ENCODE measurements at regions not wholly inside any gene's neighbourhood (a gene's known extent, or its start where the extent isn't known, plus 50 kb on each side); places are given as distances from the start of the nearest gene placed in this dataset.

- no TSS peak for BruUV-seq (replicated peaks)
- no peaks in the 10 kb centered on the region; the same call in 1 of the 2 replicates for H3K27me3 ChIP-seq (ENCODE audit: control insufficient read depth, insufficient read depth, low read length)
Measured at GRCh38 chr16:82322177-82322576, 152.2 kb upstream of the MPHOSPH6 start.

GRCh38 chr16:82319038-82319437 is 149.0 kb upstream of the MPHOSPH6 start:
- in situ Hi-C loops (cut with HindIII; ENCODE audit: low pct_unique_long_range_greater_than_20kb, low sequenced_read_pairs): no loop called here
- no TSS peak for BruUV-seq (replicated peaks)
- TF ChIP-seq POLR2AphosphoS5 (IDR thresholded peaks at IDR 0.05; ENCODE audit: low read depth, low read length) (no peak), SIN3A (IDR thresholded peaks at IDR 0.05; ENCODE audit: borderline replicate concordance, insufficient read depth, low read depth, low read length) (no peak), REST (IDR thresholded peaks at IDR 0.05; ENCODE audit: insufficient read depth in 1 of 2, low read depth in 2 of 2, low read length in 1 of 2) (no peak)
- ATAC-seq (no peak), DNase-seq (ENCODE audit: low read depth, low spot score) (no peak)
- Histone ChIP-seq H3K4me3 (ENCODE audit: low read depth in 2 of 2, low read length in 2 of 2) (no peak overlapping the region), H3K9me3 (ENCODE audit: control insufficient read depth, insufficient read depth, low read depth, low read length) (no peaks in the 10 kb centered on the region), H3K27ac (ENCODE audit: low read length) (no peak overlapping the region), H3K36me3 (ENCODE audit: control insufficient read depth, insufficient read depth, low read length) (no peaks in the 10 kb centered on the region), H3K4me1 (ENCODE audit: control insufficient read depth, insufficient read depth, low read length) (no peaks in the 10 kb centered on the region), H3K27me3 (ENCODE audit: control insufficient read depth, insufficient read depth, low read length) (no peaks in the 10 kb centered on the region)
- ChIA-PET POLR2A (no interaction called here), CTCF (no interaction called here)
- intact Hi-C loops (cut with micrococcal nuclease; ENCODE audit: unreplicated experiment): no loop called here

More at GRCh38 chr16:82322177-82322576, 152.2 kb upstream of the MPHOSPH6 start:
- Histone ChIP-seq H3K4me3 (ENCODE audit: low read depth in 2 of 2, low read length in 2 of 2) (no peak overlapping the region), H3K9me3 (ENCODE audit: control insufficient read depth, insufficient read depth, low read depth, low read length) (no peaks in the 10 kb centered on the region), H3K4me1 (ENCODE audit: control insufficient read depth, insufficient read depth, low read length) (no peaks in the 10 kb centered on the region), H3K36me3 (ENCODE audit: control insufficient read depth, insufficient read depth, low read length) (no peaks in the 10 kb centered on the region), H3K27ac (ENCODE audit: low read length) (no peak overlapping the region)
- ATAC-seq: no peak
- ChIA-PET CTCF (no interaction called here), POLR2A (no interaction called here)
- in situ Hi-C loops (cut with HindIII; ENCODE audit: low pct_unique_long_range_greater_than_20kb, low sequenced_read_pairs): no loop called here
- TF ChIP-seq CTCF (IDR thresholded peaks at IDR 0.05) (no peak), REST (IDR thresholded peaks at IDR 0.05; ENCODE audit: insufficient read depth in 1 of 2, low read depth in 2 of 2, low read length in 1 of 2) (no peak), POLR2AphosphoS5 (IDR thresholded peaks at IDR 0.05; ENCODE audit: low read depth, low read length) (no peak), TCF7L2 (IDR thresholded peaks at IDR 0.05; ENCODE audit: low read depth, low read length) (no peak), SIN3A (IDR thresholded peaks at IDR 0.05; ENCODE audit: borderline replicate concordance, insufficient read depth, low read depth, low read length) (no peak)
- DNase-seq (ENCODE audit: low read depth, low spot score): no peak
- intact Hi-C loops (cut with micrococcal nuclease; ENCODE audit: unreplicated experiment): no loop called here
